Fibroblast of the conjunctiva (primary cell): ENCODE measurements at regions not wholly inside any gene's neighbourhood (a gene's known extent, or its start where the extent isn't known, plus 50 kb on each side); places are given as distances from the start of the nearest gene placed in this dataset.

Source experiments
- DNase-seq: peaks from one replicate; pipeline ENCODE4 v3.0.0-alpha.2; 2010; ENCODE audit warnings: low read depth

- no peak for DNase-seq
Measured at GRCh38 chr6:3526962-3527650, 70.3 kb upstream of the SLC22A23 start.

- DNase-seq = no peak
Measured at GRCh38 chr6:3525915-3526314, 69.1 kb upstream of the SLC22A23 start.

GRCh38 chr6:3524456-3524855, 67.6 kb upstream of the SLC22A23 start:
- no peak for DNase-seq

- no peak for DNase-seq
Measured at GRCh38 chr6:3523966-3524365, 67.1 kb upstream of the SLC22A23 start.

- DNase-seq = no peak
Measured at GRCh38 chr6:3523271-3523670, 66.4 kb upstream of the SLC22A23 start.

- no peak for DNase-seq
Measured at GRCh38 chr6:3522561-3523260, 65.9 kb upstream of the SLC22A23 start.

GRCh38 chr6:3520281-3521230, 63.7 kb upstream of the SLC22A23 start:
- no peak for DNase-seq

GRCh38 chr6:3518356-3519190, 61.7 kb upstream of the SLC22A23 start:
- DNase-seq = peak; percentile 67

- DNase-seq = peak; percentile 75
Measured at GRCh38 chr6:3517350-3517749, 60.5 kb upstream of the SLC22A23 start.

GRCh38 chr6:3516092-3516491, 59.2 kb upstream of the SLC22A23 start:
- no peak for DNase-seq

- DNase-seq = no peak
Measured at GRCh38 chr6:3515669-3516068, 58.8 kb upstream of the SLC22A23 start.

GRCh38 chr6:3513416-3513815, 56.6 kb upstream of the SLC22A23 start:
- no peak for DNase-seq

- no peak for DNase-seq
Measured at GRCh38 chr6:3512832-3513231, 56.0 kb upstream of the SLC22A23 start.

GRCh38 chr6:3510617-3511016, 53.8 kb upstream of the SLC22A23 start:
- no peak for DNase-seq

- no peak for DNase-seq
Measured at GRCh38 chr6:3510178-3510577, 53.3 kb upstream of the SLC22A23 start.

- no peak for DNase-seq
Measured at GRCh38 chr6:3509336-3509735, 52.5 kb upstream of the SLC22A23 start.

GRCh38 chr6:3506751-3507383, 50.0 kb upstream of the SLC22A23 start:
- DNase-seq = no peak
